ENCODE measurements at regions not wholly inside any gene's neighbourhood (a gene's known extent, or its start where the extent isn't known, plus 50 kb on each side); places are given as distances from the start of the nearest gene placed in this dataset.

DNA sequence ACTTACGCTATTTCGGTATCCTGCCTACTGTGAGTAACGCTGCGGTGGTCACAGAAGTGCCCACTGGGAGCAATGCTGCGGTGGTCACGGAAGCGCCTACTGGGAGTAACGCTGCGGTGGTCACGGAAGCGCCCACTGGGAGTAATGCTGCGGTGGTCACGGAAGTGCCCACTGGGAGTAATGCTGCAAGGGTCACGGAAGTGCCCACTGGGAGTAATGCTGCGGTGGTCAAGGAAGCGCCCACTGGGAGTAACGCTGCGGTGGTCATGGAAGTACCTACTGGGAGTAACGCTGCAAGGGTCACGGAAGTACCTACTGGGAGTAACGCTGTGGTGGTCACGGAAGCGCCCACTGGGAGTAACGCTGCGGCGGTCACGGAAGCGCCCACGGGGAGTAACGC, 52.1 kb upstream of the SOX1 start:
- TF ChIP-seq POLR2A (IDR thresholded peaks at IDR 0.05; ENCODE audit: low read length) = no peak
- TF ChIP-seq FOSL2 (IDR thresholded peaks at IDR 0.05) = no peak
- TF ChIP-seq FOSL2 (CRISPR knock-in tag; IDR thresholded peaks at IDR 0.05) = no peak
- no peak for TF ChIP-seq POLR2AphosphoS2 (conservative IDR thresholded peaks at IDR 0.05; ENCODE audit: low read length)
- POLR2A ChIA-PET = no interaction called here
- WGBS (ENCODE audit: missing lambda C conversion rate) = 81% methylated on average over 25 of the region's 30 CpGs
- CTCF ChIA-PET = no interaction called here
- Histone ChIP-seq H3K4me1 (no peaks in the 10 kb centered on the region), H3K4me2 (no peak overlapping the region), H3K4me3 (no peak overlapping the region), H3K9me3 (no peaks in the 10 kb centered on the region), H3K27ac (no peak overlapping the region)
- FAIRE-seq = no peak
- no peak for ATAC-seq
- no peak for DNase-seq (ENCODE audit: low read depth in 1 of 2, low spot score in 1 of 2)

Data from A549 (cell line).